AG09309 (cell line): ENCODE measurements at regions not wholly inside any gene's neighbourhood (a gene's known extent, or its start where the extent isn't known, plus 50 kb on each side); places are given as distances from the start of the nearest gene placed in this dataset.

Experiments
- DNase-seq: peaks from one replicate; pipeline ENCODE4 v3.0.0-alpha.2; 2010; ENCODE audit warnings: low read depth
- H3K4me3 ChIP-seq: 2 replicates; pipeline ENCODE4 v1.5.1; 2011; ENCODE audit warnings: mild to moderate bottlenecking, low read depth, low read length, moderate library complexity; ENCODE audit not compliant: control insufficient read depth
- CTCF ChIP-seq: IDR thresholded peaks from 2 replicates; pipeline ENCODE4 v1.5.1; 2011; ENCODE audit warnings: mild to moderate bottlenecking, low read depth, low read length, inconsistent platforms; ENCODE audit not compliant: insufficient read depth, control insufficient read depth; ENCODE audit errors: missing control alignments

GRCh38 chr2:19577723-19578122 lies 219.3 kb upstream of the OSR1 start:
- DNase-seq = no peak
- H3K4me3 ChIP-seq = no peak overlapping the region
- TF ChIP-seq CTCF = no peak

GRCh38 chr2:19576411-19576810 lies 218.0 kb upstream of the OSR1 start:
- no peak for DNase-seq
- no peak overlapping the region for H3K4me3 ChIP-seq
- no peak for TF ChIP-seq CTCF

GRCh38 chr2:19575641-19576040 lies 217.2 kb upstream of the OSR1 start:
- no peak overlapping the region for H3K4me3 ChIP-seq
- TF ChIP-seq CTCF = no peak
- DNase-seq = peak; percentile 32

- no peak overlapping the region for H3K4me3 ChIP-seq
- no peak for TF ChIP-seq CTCF
- DNase-seq = peak; percentile 66
Observed at GRCh38 chr2:19574778-19575260, 216.4 kb upstream of the OSR1 start.

GRCh38 chr2:19573784-19574183 lies 215.4 kb upstream of the OSR1 start:
- no peak for DNase-seq
- no peak for TF ChIP-seq CTCF
- H3K4me3 ChIP-seq = no peak overlapping the region

GRCh38 chr2:19571773-19572172 lies 213.3 kb upstream of the OSR1 start:
- TF ChIP-seq CTCF = no peak
- no peak for DNase-seq
- H3K4me3 ChIP-seq = no peak overlapping the region

- no peak for TF ChIP-seq CTCF
- no peak for DNase-seq
- no peak overlapping the region for H3K4me3 ChIP-seq
Observed at GRCh38 chr2:19569300-19569791, 210.9 kb upstream of the OSR1 start.
